ENCODE measurements at regions not wholly inside any gene's neighbourhood (a gene's known extent, or its start where the extent isn't known, plus 50 kb on each side); places are given as distances from the start of the nearest gene placed in this dataset.

DNA sequence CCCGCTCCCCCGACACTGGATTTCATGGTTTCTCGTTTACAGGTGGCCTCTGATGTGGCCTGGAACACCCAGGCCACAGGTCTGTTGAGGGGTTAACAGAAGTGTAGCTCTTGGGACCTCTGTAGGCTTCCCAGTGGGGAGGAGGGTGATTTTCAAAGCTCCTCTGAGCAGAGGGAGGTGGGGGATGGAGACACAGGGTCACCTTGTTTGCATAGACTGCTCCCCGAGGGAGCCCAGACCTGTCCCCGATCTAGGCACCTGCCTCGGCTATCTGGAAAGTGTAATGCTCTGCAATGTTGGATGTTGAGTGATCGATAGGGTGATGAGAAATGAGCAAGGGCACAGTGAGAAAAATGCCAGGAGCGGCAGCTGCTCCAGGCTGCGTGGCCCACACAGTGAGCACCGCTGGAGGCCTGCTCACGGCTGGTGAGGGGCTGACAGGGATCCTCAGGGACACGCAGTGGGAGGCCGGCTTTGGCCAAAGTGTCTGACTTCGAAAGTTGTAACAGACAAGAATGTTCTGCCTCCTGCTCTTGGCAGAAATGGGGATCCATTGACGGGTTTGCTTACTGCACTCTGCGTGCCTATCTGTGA, 594.1 kb downstream of the BRD1 start:
- intact Hi-C loops (cut with DNase I): no loop called here
- Histone ChIP-seq H3K4me1 (no peaks in the 10 kb centered on the region), H3K4me3 (no peak overlapping the region), H3K27me3 (peaks cover 0 to 20% (median 0%) of the 10 kb centered on the region in 9 donors), H3K27ac (no peak overlapping the region), H3K36me3 (no peaks in the 10 kb centered on the region), H3K9me3 (no peaks in the 10 kb centered on the region)
- 65 to 74% (median 72%) methylated on average over 15 to 16 of the region's 16 CpGs for WGBS, 4 donors
- no peak for ATAC-seq
- DNase-seq: no peak
- TF ChIP-seq, protein P1, sequence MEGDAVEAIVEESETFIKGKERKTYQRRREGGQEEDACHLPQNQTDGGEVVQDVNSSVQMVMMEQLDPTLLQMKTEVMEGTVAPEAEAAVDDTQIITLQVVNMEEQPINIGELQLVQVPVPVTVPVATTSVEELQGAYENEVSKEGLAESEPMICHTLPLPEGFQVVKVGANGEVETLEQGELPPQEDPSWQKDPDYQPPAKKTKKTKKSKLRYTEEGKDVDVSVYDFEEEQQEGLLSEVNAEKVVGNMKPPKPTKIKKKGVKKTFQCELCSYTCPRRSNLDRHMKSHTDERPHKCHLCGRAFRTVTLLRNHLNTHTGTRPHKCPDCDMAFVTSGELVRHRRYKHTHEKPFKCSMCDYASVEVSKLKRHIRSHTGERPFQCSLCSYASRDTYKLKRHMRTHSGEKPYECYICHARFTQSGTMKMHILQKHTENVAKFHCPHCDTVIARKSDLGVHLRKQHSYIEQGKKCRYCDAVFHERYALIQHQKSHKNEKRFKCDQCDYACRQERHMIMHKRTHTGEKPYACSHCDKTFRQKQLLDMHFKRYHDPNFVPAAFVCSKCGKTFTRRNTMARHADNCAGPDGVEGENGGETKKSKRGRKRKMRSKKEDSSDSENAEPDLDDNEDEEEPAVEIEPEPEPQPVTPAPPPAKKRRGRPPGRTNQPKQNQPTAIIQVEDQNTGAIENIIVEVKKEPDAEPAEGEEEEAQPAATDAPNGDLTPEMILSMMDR (IDR thresholded peaks at IDR 0.05): no peak
- no peak for TF ChIP-seq POLR2A (IDR thresholded peaks at IDR 0.05)

DNA sequence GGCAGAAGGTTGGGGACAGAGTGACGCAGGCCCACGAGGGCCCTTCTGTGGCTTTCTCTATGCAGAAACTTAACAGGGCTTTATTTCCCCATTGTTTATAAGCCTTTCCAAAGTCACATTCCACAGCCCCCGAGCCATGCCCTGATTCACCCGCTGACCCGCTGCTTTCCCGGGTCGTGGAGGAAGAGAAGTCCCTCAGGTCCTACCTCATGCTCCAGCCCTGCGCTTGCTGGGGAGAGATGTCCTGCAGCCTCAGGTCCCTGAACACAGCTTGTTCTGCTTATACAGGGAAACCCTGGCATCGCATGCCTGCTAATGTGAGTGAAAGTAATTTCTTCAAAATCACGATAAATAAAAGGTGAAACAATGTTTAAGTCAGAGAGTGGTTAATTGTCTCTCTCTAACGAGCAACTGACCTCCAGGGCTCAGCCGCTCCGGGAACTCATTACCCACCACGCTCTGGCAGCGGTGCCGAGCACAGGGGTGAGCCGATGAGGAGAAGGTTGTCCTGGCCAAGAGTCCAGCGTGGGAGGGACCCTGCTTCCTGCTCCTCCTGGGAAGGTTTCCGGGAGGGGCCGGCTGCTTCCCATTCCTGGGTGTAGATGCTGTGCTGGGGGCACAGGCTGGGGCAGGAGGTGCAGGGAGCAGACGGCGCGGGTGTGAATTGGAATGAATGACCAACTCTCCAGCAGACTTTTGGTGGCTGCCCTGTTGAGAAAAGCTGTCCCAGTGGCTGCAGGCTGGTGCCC, 595.2 kb downstream of the BRD1 start:
- no peak for DNase-seq
- intact Hi-C loops (cut with DNase I): no loop called here
- Histone ChIP-seq H3K36me3 (no peaks in the 10 kb centered on the region), H3K4me3 (no peak overlapping the region), H3K9me3 (no peaks in the 10 kb centered on the region), H3K4me1 (no peaks in the 10 kb centered on the region), H3K27ac (no peak overlapping the region), H3K27me3 (peaks cover 0 to 13% (median 0%) of the 10 kb centered on the region in 9 donors)
- no peak for ATAC-seq
- TF ChIP-seq, protein P1 (IDR thresholded peaks at IDR 0.05): no peak
- no peak for TF ChIP-seq POLR2A (IDR thresholded peaks at IDR 0.05)
- WGBS, 4 donors: 59 to 62% (median 61%) methylated on average over 22 to 23 of the region's 23 CpGs

DNA sequence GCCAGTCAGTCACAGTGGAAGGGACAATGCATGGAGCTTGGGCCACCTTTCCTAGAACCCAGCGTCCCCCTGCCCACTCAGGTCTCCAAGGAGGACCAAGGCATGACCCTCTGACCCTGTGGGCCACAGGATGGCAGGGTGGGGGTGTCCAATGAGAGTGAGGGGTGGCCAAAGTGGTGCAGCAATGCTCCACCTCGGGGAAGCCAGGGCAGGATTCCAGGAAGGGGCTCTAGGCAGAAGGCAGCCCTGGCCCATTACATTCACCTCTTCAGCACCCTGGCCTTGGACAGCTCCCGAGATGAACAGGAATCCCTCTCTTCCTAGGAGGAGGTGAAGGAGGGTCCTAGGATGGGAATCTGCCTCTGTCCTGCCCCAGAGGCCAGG, 597.5 kb downstream of the BRD1 start:
- peaks cover 0 to 13% (median 0%) of the 10 kb centered on the region in 9 donors for H3K27me3 ChIP-seq
- no peaks in the 10 kb centered on the region for H3K36me3 ChIP-seq
- no peak overlapping the region for H3K27ac ChIP-seq
- no peak overlapping the region for H3K4me3 ChIP-seq
- 30 to 51% (median 38%) methylated on average over 1 to 3 of the region's 3 CpGs for WGBS, 4 donors
- TF ChIP-seq, protein P1 (IDR thresholded peaks at IDR 0.05): no peak
- TF ChIP-seq POLR2A (IDR thresholded peaks at IDR 0.05): no peak
- H3K9me3 ChIP-seq: peaks cover 0 to 10% (median 0%) of the 10 kb centered on the region in 12 donors
- no peak for ATAC-seq
- H3K4me1 ChIP-seq: no peaks in the 10 kb centered on the region
- intact Hi-C loops (cut with DNase I): no loop called here
- no peak for DNase-seq

DNA sequence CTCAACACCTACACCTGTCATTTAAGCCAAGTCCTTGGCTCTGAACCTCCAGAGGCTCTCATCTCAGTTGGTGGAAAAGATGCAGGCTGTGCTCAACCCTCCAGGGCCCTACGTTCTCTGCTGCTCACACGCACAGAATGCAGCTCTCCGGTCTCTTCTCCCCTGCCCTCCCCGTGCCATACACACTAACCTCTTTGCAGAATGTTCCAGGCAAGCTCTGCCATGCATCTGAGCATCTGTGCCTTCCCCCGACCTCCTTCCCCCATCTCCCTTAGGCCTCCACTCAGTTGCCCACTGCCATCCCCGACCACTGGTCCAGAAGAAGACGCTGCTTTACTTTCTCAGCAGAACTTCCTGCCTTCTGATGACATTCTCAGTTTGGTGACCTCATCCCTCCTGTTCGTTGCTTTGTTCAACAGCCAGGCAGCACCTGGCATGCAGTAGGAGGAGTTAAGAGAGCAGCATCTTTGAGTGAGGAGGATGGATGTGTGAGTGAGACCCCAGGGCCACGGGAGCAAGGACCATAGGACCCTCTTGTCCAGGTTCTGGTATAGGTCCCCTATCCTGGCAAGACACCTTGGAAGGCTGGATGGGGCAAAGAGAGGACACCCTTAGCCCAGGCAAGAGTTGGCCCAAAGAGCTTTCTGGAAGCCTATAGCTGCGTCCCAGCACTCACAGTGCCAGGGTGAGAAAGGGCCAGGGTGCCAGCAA, 598.0 kb downstream of the BRD1 start:
- Histone ChIP-seq H3K27me3 (peaks cover 0 to 12% (median 0%) of the 10 kb centered on the region in 9 donors), H3K4me1 (no peaks in the 10 kb centered on the region), H3K4me3 (no peak overlapping the region), H3K36me3 (no peaks in the 10 kb centered on the region), H3K9me3 (peaks cover 0 to 10% (median 0%) of the 10 kb centered on the region in 12 donors), H3K27ac (no peak overlapping the region)
- DNase-seq (peak in 1 of 5 donors; percentile 26), ATAC-seq (no peak)
- TF ChIP-seq, protein P1 (IDR thresholded peaks at IDR 0.05): no peak
- no peak for TF ChIP-seq POLR2A (IDR thresholded peaks at IDR 0.05)
- intact Hi-C loops (cut with DNase I): no loop called here
- 59 to 69% (median 61%) methylated on average over 9 to 10 of the region's 10 CpGs for WGBS, 4 donors

All from heart left ventricle (tissue), 16 donors.